Activated CD4-positive, alpha-beta T cell treated with anti-CD3 and anti-CD28 coated beads, Interleukin-10, Interleukin-2, amounts not matched to agents 100 ng/mL and 50 ng/mL, durations not matched to agents 16 hours and 8 hours (primary cell): ENCODE measurements at regions not wholly inside any gene's neighbourhood (a gene's known extent, or its start where the extent isn't known, plus 50 kb on each side); places are given as distances from the start of the nearest gene placed in this dataset.
A peak's percentile ranks its signal among the peaks of the same experiment; 100 is the strongest.

Experiments
- DNase-seq: peaks from one replicate; pipeline ENCODE4 v3.0.0-alpha.2; 2020

DNA sequence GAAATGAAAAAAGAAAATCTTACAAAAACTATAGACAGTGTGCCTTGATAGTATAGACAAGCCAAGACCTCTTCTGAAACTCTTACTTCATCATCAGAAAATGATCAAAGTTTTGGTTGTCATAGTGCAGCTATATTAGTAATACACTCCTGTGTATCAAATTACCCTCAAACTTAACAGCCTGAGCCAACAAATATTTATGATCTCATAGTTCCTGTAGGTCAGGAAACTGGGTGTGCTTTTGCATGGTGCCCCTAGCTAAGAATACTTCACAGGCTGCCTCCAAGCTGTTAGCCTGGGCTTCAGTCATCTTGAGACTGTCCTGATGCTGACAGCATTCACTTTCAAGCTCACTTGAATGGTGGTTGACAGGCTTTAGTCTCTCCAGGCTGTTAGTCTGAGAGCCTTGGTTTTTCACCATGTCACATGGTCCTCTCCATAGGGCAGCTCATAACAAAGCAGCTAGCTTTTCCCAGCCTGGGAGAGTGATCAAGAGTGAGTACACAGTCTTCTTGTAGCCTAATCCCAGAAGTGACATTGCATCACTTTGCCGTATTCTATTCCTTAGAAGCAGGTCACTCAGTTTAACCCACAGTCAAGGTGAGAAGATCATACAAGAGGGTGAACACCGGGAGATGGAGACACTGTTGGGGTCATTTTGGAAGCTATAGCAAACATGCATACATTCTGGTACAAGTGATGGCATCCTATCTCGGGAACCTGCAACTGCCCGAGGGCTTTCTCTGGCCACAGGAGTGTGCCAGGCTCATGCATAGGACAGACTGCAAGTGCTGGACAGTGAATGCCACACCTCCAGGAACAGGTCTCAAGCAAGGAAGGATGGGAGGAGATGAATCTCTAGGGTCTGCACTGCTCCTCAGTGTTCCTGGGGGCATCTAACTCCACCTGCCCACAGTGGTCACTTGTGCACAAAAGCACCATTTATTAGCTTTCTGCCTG lies 173.4 kb upstream of the CADPS start:
- DNase-seq: no peak

DNA sequence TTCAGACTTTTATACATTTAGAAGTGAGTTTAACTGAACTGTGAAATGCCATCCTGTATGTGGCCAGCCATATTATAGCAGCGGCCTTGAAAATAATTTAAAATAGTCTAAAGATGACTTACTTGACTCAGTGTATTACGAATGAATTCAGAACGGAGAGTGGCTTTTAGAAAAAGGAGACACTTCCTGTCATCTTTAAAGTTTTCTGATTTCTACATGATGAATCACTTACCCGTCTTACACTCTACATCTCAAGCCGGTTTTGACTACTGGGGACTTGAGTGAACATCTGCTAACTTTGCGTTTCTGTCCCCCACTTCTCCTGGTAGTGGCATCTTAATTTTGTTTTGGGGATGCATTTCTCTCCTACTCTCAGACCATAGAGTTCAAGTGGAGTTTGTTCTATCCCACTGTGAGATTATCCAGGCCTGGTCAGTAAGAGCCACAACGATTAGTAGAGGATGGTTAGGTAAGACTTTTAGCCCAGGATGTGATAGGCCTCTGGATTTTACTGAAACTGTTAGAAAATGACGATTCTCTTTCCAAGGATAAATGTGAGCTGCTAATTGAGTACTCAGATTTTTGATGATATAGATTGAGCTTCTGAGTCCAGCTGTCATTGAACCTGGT lies 175.4 kb upstream of the CADPS start:
- DNase-seq: no peak

DNA sequence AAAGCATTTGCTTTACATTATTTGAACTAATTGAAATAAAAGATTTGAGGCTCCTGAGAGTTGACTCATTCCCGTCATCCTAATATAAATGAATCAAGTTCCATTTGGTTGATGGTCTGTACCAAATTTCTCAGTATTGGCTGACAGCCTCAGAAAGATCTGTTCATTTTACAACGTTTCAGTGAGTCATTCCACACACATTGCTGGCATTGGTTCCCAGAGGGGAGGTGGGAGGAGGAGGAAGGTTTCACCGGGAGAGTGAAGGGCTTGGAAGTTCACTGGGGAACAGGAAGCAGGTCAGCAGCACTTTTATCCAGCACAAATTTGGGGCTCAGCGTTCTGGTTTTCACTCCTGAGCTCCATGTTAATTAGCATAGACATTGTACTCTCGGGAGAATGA lies 176.7 kb upstream of the CADPS start:
- no peak for DNase-seq

DNA sequence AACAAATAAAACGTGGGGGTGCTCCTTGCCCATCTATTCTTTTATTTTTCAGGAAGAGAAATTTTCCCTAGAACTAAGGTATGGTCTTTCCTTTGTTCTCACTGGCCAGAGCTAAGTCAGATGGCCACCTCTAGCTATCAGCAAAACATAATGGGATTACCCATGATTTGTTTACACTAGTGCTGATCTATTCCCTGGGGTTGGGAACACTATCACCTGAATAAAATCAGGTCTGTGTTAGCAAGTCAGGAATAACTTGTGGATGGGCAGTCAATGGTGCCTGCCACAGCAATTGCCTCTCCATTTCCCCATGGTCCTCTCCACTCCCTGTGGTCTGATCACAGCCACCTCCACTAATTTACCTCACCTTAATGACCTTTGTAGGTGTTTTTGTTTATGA lies 181.7 kb upstream of the CADPS start:
- no peak for DNase-seq

DNA sequence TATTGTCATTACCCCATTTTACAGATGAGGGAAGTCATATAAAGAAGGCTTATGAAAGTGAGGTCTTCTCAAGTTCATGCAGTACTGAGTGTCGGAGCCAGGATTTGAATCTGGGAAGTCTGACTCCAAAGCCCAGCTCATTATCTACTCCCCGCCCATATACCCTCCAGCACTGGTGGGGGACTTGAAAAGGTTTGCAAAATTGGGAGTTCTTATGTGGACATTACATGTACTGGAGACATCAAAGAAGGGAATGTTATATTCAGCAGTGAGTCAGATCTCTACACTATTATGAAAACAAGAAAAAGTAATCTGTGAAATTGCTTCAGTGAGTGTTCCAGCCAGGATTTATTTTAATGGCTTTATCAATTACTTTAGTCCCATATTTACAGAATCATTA lies 185.2 kb upstream of the CADPS start:
- no peak for DNase-seq

DNA sequence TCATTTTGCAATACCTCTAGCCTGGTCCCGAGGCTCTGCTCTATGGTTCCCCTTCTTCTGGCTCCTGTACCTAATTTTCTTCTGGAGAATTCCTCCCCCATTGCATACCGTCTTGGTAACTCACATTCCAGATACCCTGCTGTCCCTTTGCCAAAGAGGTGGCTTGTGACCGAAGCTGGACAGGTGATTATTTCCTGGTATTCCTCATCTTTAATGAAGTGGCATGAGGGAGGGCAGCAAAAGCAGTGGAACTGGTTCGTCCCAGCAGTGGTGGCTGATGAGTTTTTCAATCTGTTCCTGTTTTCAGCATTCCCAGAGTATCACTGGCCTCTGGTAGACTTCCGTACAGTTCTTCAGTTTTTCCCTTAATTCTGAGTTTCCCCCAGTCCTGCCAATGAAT lies 186.2 kb upstream of the CADPS start:
- no peak for DNase-seq

DNA sequence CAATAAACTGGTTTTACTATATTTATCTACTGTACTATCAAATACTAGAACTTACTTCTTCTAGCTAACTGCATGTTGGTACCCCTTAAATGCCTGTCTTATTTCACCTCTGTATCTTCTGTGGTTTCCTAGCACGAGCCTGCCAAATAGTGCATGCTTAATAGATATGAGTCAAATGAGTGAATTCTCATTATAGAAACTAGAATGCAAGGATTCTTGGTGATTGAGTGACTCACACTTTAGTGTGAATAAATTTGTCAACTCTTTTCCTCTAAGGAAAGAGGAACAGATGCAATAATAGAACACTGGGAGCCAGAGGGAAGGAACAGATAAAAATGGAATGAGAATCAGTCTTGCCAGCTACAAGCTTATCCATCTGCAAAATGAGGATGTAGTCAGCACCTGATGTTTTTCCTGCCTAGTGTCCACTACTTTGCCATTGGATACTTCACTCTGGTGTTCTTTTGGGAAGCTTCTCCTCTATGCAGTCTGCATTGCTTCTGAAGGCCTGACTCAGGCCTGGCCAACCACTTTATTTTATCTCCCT lies 189.1 kb upstream of the CADPS start:
- DNase-seq: no peak

DNA sequence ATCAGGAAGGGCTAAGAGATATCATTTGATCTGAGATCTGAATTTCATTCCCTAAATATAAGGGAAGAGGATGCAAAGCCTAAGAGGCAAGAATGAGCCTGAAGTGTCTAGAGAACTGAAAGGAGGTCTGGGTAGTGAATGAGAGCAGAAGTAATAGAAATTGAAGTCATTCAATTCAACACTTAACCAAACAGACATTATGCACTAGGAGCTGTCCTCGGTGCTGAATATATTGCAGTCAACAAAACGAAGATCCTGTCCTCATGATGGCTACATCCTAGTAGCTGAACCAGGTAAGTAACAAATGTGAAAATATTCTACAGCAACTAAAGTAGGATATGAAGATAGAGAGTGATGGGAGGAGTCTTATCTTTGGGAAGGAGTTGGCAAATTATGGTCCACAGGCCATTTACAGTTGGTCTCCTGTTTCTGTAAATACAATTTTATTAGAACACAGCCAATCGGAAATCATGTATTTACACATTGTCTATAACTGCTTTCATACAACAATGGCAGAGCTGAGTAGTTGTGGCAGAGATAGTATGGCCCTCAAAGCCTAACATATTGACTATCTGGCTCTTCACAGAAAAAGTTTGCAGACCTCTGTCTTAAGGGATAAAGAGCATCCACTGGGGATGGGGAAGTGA lies 192.9 kb upstream of the CADPS start:
- peak; percentile 10 for DNase-seq

DNA sequence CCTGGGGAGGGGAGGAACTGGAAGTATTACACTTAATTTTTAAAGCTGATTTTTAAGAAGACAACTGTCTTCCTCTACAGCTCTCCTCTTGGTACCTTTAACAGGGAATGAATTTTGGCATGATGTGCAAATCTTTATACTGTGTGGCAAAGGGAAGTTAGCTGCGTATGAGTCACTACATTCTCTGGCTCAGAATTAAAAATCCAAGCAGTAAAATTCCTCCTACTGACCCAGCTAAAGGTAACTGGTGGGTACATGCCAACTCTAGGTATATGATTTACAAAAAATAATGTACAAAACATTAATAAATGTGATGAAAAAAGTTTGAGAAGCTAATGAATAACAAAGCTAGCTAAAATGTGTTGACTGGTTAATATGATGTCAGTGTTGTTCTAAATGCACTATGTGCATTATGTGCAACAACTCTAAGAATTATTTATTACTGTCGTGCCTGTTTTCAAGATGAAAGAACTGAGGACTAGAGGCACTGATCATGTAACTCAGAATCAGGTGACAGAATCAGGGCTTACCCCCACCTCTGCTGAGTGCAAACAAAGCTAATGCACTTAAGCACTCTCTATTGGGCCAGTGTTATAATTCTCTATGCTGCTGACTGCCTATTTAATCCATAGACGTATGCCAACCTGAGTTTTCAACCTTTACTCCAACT lies 194.7 kb upstream of the CADPS start:
- no peak for DNase-seq

DNA sequence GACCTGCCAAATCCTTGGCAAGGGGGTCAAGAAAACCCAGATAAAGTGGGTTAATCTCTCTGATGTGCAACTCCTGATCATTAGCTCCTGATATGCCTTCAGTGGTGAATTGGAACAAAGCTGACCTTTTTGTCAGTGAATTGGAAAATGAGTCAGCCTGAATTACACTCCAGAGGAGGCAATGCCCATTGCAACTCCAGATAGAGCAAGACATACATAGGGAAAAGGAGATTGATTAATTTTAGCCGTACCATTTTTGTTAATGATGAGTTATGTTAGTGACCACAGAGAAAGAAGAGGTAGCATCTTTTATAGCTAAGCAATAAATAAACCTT lies 195.2 kb upstream of the CADPS start:
- no peak for DNase-seq

DNA sequence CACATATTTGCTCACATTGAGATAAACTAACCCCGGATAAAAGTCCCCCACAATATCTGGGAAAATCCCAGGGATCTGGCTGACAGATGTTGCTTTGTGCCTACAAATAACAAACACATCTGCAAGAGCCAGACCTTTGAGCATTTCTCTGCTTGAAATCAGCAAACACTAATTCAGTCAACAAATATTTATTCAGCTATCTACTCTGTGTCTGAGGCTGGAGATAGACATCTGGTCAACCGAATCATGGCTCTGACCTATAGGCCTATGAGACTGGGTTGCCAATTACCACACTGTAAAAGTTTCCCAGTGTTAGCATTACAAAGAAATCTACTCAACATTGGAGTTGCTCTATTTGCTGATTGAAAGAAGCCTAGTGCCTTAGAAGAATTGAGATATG lies 201.1 kb upstream of the CADPS start:
- no peak for DNase-seq

DNA sequence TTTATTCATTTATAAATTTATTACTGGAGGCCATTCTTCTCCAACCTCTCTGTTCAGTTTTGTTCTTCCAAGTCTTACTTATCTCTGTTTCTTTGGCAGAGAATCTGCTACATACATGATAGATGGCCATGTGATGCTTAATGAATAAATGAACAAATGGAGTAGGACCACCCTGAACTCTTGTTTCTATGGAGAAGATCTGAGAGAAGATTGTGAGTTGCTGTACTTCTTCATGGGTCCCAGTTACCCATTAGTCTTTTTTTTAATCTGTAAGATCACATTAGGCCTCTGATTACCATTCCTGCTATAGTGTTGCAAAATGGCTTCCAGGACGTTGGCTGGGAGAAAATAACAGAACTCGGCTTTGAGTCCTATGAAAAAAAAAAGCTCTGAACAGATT lies 191.9 kb upstream of the SYNPR start:
- DNase-seq: no peak

DNA sequence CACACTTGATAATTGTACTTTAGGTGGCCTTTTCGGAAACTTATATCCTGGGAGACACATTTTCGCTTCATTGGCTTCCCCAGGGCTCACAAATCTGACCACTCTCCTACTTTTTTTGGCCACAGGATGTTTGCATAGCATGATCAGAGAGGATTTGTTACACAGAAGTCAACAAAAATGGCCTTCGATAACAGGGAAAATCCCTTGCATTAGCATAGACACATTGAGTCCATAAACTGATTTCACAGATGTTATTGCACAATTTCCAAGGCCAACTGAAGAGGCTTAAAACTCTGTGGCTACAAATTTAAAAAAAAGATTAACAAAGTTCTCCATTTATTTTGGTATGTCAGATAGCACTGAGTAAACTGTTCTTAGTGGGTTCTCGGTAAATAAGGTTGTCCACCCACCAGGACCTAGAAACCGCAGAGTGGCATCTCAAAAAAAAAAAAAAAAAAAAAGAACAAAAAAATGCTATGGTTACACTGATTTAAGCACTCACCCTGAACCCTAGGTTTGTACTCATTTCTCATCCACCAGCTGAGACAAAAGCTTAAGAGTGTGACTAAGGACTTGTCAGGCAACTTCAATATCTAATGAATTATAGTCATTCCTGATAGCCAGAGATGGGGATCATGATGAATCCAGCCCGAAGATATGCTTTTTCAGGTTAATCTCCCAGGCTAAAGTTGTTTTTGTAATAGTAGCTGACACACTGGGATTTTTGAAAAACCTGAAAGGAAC lies 188.9 kb upstream of the SYNPR start:
- DNase-seq: no peak

DNA sequence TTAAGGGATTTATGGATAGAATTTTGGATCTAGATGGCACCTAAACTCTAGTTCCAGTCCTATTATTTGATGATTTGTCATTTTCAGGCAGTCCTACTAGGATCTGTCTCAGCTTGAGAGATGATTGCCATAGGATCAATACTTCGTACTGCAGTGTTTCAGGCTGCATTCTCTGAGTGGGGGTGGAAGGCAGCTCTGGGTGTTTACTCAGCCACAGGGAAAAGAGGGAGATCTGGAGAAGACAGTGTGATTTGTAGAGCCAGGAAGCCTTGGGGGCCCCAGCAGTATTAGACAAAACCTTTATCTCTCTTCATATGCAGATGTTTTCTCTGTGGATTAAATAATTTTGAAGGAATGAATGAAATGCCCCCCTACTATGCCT lies 188.4 kb upstream of the SYNPR start:
- no peak for DNase-seq

DNA sequence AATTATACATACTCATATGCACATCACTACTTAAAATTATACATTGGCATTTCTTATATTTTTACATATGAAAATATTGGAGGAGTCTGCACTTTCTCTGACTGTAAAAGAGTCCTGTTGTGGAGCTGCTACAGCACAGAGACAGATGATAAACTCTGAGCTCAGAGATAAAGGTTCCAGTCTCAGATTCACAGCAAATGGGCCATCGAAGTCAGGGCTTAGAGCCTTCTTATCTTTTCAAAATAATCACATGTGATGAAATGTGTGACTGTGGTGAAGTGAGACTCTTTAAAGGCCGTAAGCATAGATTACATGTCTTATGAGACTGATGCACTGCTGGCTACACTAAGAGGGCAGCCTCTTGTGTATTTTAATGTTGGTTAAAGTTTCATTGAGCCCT lies 187.5 kb upstream of the SYNPR start:
- no peak for DNase-seq

DNA sequence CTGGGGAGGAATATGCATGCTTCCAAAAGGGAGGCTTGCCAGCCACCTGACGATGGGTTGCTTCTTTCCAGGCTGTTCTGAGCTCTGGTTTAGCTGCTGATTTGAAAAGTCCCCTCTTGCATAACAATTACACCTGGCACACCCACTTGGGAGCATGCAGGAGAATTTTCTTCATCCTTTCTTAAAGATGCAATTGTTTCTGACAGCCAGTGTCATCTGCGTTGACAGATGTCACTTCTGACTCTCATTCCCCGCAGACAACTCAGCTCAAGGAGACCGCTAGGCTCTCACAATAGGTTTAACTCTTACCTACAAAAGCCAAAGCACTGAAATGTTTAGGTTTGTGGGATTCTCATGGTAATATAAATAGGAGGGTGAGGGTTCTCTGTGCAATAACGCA lies 185.6 kb upstream of the SYNPR start:
- DNase-seq: no peak

DNA sequence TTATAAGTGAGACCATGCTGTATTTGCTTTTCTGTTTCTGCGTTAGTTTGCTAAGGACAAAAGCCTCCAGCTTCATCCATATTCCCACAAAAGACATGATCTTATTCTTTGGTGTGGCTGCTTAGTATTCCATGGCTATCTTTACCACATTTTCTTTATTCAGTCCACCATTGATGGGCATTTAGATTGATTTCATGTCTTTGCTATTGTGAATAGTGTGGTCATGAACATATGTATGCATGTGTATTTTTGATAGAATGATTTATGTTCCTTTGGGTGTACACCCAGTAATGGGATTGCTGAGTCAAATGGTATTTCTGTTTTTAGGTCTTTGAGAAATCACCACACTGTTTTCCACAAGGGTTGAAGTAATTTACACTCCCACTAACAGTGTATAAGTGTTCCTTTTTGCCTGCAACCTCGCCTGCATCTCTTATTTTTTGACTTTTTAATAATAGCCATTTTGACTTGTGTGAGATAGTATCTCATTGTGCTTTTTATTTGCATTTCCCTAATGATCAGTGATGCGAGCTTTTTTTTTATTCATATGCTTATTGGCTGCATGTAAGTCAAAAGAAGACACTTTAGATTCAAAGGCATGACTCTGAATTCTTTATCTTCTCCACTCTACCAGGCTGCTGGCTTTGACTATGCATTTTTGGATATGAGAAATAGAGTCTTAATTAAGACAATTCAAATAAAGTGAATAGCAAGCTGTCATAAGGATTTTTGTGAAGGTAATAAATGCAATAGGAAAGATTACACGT lies 183.3 kb upstream of the SYNPR start:
- no peak for DNase-seq

DNA sequence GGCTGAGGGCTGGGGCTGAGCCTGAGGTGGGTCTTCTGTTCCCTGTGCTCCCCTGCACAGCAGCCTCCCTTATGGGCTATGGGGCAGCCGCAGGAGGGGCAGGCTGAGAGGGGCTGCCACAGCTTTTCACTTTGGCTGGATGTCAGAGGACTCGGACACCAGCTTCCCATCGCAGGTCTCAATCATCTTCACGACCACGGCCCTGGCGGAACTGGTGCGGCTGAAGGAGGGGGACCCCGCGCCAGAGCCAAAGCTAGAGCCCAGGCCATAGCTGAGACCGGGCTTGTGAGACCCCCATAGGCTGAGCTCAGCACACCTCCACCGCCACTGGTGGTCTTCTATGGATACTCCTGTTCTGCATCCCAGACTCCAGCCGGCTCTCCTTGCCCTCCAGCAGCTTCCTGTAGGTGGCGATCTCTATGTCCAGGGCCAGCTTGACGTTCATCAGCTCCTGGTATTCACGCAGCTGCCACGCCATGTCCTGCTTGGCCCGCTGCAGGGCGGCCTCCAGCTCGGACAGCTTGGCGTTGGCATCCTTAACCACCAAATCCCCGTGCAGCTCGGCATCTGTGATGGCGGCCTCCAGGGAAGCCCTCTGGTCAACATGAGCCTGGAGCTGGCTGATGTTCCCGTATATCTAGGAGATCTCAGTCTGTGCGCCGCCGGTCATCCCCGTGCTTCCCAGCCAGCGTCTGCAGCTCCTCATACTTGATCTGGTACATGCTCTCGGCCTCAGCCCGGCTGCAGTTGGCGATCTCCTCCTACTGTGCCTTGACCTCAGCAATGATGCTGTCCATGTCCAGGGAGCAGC lies 181.7 kb upstream of the SYNPR start:
- DNase-seq: no peak

DNA sequence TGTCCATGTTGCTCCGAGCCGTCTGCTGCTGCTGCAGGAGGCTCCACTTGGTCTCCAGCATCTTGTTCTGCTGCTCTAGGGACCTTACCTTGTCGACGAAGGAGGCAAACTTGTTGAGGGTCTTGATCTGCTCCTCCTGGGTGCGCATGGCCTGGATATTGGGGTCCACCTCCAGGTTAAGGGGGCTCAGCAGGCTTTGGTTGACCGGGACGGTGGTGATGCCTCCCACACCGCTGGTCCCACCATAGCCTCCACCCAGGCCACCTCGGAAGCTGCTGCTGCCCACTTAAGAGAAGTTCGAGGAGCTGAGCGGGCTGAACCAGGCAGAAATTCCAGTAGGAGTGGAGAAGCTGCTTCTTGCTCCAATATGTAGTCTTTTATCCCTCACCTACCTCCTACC lies 180.7 kb upstream of the SYNPR start:
- no peak for DNase-seq

DNA sequence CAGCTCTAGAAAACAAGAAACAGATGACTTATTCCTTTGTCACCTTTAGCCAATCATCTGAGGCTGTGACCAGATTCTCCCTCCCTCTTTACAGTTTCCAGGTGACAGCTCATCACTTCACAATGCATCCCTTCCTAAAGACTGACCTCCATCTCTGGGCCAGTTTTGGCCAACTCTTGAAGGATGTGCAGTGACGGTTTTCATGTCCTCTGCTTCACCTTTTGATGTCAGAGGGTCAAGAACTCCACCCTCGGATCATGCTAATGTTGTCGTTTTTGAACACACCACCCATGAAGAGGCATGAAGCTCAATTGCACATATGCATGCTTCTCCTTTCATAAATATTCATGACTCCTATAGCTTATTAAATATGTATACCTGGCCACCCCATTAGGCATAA lies 161.2 kb upstream of the SYNPR start:
- no peak for DNase-seq

DNA sequence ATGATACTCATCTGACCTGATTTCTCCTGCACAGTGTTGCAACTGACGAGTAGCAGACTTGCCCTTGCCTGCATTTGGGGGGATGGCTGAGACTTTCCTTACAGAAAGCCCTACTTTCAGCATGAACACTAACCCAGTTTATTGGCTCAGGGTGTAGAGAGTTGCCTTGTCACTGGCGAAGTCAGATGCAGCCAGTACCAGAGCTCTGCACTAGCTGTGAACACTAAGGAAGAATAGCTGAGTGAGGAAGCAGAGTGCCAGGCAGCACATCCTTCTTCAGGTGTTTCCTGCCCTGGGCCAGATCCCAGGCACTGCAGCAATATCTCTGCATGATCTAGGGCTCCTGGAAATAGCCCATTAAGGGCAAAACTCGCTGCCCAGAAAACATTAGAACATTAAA lies 154.0 kb upstream of the SYNPR start:
- DNase-seq: no peak
